IgD-negative memory B cell (primary cell): ENCODE measurements at regions not wholly inside any gene's neighbourhood (a gene's known extent, or its start where the extent isn't known, plus 50 kb on each side); places are given as distances from the start of the nearest gene placed in this dataset.
"Not testable (repeated sequence)": the region's sequence is repeated elsewhere in the genome, so short reads cannot be mapped to it uniquely, and the experiment has no call there.

Experiments used
- H3K27ac Mint-ChIP-seq, 3 donors: one replicate each; pipeline ENCODE4 v1.8.0; 2020 to 2022; ENCODE audit warnings: mild to moderate bottlenecking in 3 of 3, mixed read lengths in 3 of 3, moderate library complexity in 1 of 3
- H3K27me3 Mint-ChIP-seq: one replicate; pipeline ENCODE4 v1.8.0; 2021; ENCODE audit warnings: mixed read lengths
- H3K36me3 Mint-ChIP-seq: one replicate; pipeline ENCODE4 v1.8.0; 2020; ENCODE audit warnings: mild to moderate bottlenecking, mixed read lengths
- H3K4me1 Mint-ChIP-seq, 3 donors: one replicate each; pipeline ENCODE4 v1.8.0; 2020 to 2022; ENCODE audit warnings: mixed read lengths in 3 of 3, mild to moderate bottlenecking in 1 of 3
- H3K4me3 Mint-ChIP-seq, 4 donors: one replicate each; pipeline ENCODE4 v1.8.0; 2020 to 2022; ENCODE audit warnings: mild to moderate bottlenecking in 4 of 4, mixed read lengths in 4 of 4, moderate library complexity in 3 of 4
- H3K9me3 Mint-ChIP-seq, 3 donors: one replicate each; pipeline ENCODE4 v1.8.0; 2020 to 2021; ENCODE audit warnings: mixed read lengths in 3 of 3, mild to moderate bottlenecking in 1 of 3

DNA sequence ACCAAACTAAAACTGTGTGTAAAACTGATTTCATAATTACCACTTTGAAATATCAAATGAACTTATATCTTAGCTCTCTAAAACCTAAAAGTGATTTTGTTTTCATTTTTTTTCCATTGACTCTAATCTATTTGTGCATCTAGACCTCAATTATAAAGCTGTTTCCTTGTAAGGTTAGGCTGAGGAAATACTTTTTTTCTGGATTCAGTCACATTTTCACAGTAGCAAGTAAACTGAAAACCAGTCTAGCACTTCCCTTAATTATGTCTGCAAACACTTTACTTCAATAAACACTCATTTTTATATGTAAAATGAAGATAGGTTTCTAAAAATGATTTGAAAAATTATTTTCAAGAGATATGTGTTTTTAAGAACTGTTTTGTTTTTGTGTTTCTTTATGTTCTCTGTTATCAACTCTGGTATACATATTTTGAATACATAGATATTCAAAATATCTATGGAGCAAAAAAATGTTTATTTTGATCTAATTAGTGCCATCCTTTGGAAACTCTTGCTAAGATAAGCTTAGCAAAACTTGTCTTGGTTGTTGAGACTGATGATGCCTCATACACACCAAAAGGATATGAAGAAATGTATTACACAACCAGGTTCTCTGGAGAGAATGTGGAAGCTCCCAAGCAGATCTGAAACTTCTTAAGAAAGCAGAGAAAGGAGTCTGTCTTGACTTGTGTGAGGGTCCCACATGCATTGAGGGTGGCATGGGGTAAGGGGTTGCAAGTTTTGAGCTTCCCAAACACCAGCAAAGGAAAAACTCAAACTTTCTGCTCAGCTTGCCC lies 1887.4 kb downstream of the PCDH9 start:
- Mint-ChIP-seq H3K9me3 (peaks cover 4 to 7% (median 5%) of the 10 kb centered on the region in 3 donors), H3K4me1 (no peaks in the 10 kb centered on the region), H3K36me3 (no peaks in the 10 kb centered on the region), H3K27ac (no peak overlapping the region), H3K4me3 (no peak overlapping the region), H3K27me3 (no peaks in the 10 kb centered on the region)

DNA sequence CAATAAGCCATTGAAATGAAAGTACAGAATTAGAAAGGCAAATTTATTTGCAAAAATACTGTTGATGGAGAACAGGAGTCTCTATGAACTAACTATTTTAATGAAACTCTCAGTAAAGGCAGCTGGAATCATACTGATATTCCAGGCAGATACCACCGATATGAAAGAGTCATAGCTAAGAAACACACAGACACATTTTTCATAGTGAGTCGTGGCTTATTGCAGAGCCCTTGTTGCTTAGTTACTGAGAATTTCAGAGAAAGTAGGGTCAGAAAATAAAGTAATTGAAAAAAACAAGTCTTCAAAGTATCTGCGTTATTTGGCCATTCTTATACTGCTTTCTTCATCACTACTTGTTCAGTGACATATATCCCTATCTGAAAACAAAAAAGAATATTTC lies 1890.9 kb downstream of the PCDH9 start:
- Mint-ChIP-seq H3K27ac (no peak overlapping the region), H3K9me3 (peaks cover 0 to 3% (median 3%) of the 10 kb centered on the region in 3 donors), H3K4me3 (no peak overlapping the region), H3K27me3 (no peaks in the 10 kb centered on the region), H3K4me1 (no peaks in the 10 kb centered on the region), H3K36me3 (no peaks in the 10 kb centered on the region)

DNA sequence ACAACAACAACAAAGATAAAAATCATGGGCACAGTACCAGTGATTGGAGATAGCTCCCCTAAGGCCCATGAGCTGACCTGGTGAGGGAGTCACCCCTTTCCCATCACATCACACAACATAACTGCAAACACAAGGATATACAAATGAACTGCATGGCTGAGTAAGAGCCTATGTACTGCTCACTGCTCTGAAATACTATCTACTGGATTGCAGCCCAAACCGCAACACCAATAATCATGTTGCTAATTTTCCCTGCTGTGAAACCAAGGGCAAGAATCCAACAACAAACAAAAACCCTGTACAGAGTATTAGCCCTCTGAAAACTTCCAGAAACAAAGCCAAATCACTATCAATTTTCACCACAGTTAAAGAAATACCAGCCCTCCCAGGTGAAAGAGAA lies 1893.2 kb downstream of the PCDH9 start:
- H3K4me3 Mint-ChIP-seq, result no peak overlapping the region
- H3K27ac Mint-ChIP-seq, result peak overlapping the region in 1 of 3 donors; percentile 27
- no peaks in the 10 kb centered on the region for H3K27me3 Mint-ChIP-seq
- no peaks in the 10 kb centered on the region for H3K4me1 Mint-ChIP-seq
- H3K9me3 Mint-ChIP-seq, result peaks cover 0 to 5% (median 2%) of the 10 kb centered on the region in 3 donors
- H3K36me3 Mint-ChIP-seq, result no peaks in the 10 kb centered on the region

GRCh38 chr13:65336087-65336749 lies 1893.9 kb downstream of the PCDH9 start:
- Mint-ChIP-seq H3K4me3 (no peak overlapping the region), H3K27me3 (no peaks in the 10 kb centered on the region)

DNA sequence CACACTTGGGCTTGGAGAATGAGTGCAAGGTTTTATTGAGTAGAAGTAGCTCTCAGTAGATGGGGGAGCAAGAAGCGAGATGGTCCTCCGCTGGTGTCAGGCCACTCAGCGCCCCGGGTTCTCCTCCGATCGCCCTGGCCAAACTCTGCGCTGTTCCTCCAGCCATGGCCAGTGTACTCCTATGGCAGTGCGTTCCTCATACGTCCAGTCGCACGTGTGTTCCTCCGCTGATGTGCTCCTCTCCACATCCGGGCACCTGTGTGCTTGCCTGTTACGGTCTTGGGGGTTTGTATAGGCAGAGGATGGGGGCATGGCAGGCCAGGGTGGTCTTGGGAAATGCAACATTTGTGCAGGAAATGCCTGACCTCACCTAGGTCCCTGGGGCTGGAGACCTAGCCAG lies 1899.4 kb downstream of the PCDH9 start:
- Mint-ChIP-seq H3K36me3 (no peaks in the 10 kb centered on the region), H3K9me3 (peaks cover 1 to 4% (median 3%) of the 10 kb centered on the region in 3 donors), H3K27ac (no peak overlapping the region), H3K4me3 (no peak overlapping the region), H3K27me3 (no peaks in the 10 kb centered on the region), H3K4me1 (no peaks in the 10 kb centered on the region)

More at GRCh38 chr13:65336087-65336749, 1893.9 kb downstream of the PCDH9 start:
- H3K36me3 Mint-ChIP-seq, result no peaks in the 10 kb centered on the region
- H3K27ac Mint-ChIP-seq, result no peak overlapping the region
- peaks cover 0 to 5% (median 2%) of the 10 kb centered on the region in 3 donors for H3K9me3 Mint-ChIP-seq
- H3K4me1 Mint-ChIP-seq, result no peaks in the 10 kb centered on the region

GRCh38 chr13:65330287-65330686 lies 1899.8 kb downstream of the PCDH9 start:
- Mint-ChIP-seq H3K4me1 (no peaks in the 10 kb centered on the region), H3K9me3 (peaks cover 1 to 4% (median 3%) of the 10 kb centered on the region in 3 donors), H3K27me3 (no peaks in the 10 kb centered on the region), H3K27ac (no peak overlapping the region), H3K4me3 (no peak overlapping the region), H3K36me3 (no peaks in the 10 kb centered on the region)

GRCh38 chr13:65323192-65323591 lies 1906.9 kb downstream of the PCDH9 start:
- H3K4me1 Mint-ChIP-seq, H3K27ac Mint-ChIP-seq: not testable (repeated sequence)

GRCh38 chr13:65321423-65321822 lies 1908.7 kb downstream of the PCDH9 start:
- H3K27ac Mint-ChIP-seq, H3K4me1 Mint-ChIP-seq, H3K4me3 Mint-ChIP-seq, H3K36me3 Mint-ChIP-seq, H3K9me3 Mint-ChIP-seq, H3K27me3 Mint-ChIP-seq: not testable (repeated sequence)

More at GRCh38 chr13:65323192-65323591, 1906.9 kb downstream of the PCDH9 start:
- H3K9me3 Mint-ChIP-seq, H3K27me3 Mint-ChIP-seq, H3K4me3 Mint-ChIP-seq, H3K36me3 Mint-ChIP-seq: not testable (repeated sequence)

DNA sequence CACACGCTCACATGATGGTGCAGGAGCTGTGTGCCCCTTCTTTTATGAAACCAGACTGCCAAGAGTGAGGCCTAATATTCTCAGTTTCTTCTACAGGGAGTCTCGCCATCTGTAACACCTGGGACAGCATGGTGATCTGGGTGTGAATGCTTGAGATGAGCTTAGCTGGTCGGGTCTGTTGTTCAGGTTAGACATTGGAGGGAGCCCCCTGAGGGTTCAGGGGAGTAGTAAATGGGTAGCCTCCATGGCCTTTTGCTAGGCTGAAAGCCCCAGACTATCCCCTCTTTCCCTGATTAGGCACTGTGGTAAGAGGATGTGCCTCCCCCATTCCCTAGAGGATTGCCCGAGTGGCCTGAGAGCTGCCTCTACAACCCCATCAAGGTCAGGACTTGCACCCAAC lies 1916.1 kb downstream of the PCDH9 start:
- Mint-ChIP-seq H3K27me3 (no peaks in the 10 kb centered on the region), H3K27ac (no peak overlapping the region), H3K9me3 (peaks cover 1 to 18% (median 9%) of the 10 kb centered on the region in 3 donors), H3K4me1 (peaks cover 0 to 4% (median 0%) of the 10 kb centered on the region in 3 donors), H3K4me3 (no peak overlapping the region), H3K36me3 (no peaks in the 10 kb centered on the region)

DNA sequence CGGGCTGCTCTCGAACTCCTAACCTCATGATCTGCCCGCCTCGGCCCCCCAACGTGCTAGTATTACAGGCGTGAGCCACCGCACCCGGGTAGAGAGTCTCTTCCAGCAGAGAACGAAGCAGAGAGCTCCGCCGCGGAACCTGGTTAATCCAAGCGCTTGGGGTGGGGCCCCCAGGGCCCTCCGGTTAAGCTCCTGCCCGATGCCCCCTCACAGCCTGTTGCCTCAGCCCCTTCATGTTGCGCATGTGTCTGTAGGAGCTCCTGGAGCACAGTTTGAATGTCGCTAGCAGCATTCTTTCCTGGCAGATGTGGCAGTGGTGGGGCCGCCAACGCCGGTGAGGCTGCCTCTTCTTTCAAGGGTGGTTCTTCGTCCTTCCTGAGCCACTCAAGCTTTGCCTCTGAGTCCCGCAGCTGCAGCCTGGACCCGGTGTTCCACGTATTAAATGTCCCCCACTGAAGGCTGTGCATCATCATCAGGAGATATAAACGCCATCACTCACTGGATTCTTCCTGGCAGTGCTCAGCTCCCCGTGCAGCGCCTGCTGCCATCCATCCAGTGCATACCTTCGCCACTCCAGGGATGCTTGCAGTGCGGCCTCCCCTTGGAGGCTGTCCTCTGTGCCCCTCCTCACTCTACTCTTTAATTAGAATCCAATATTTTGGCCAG lies 1919.3 kb downstream of the PCDH9 start:
- Mint-ChIP-seq H3K4me3 (no peak overlapping the region), H3K36me3 (peaks cover 2% of the 10 kb centered on the region), H3K27ac (no peak overlapping the region), H3K9me3 (peaks cover 1 to 17% (median 5%) of the 10 kb centered on the region in 3 donors), H3K4me1 (peaks cover 0 to 4% (median 0%) of the 10 kb centered on the region in 3 donors), H3K27me3 (no peaks in the 10 kb centered on the region)

GRCh38 chr13:65309906-65310305 lies 1920.2 kb downstream of the PCDH9 start:
- Mint-ChIP-seq H3K9me3 (peaks cover 1 to 10% (median 5%) of the 10 kb centered on the region in 3 donors), H3K4me1 (peaks cover 0 to 4% (median 0%) of the 10 kb centered on the region in 3 donors), H3K36me3 (peaks cover 2% of the 10 kb centered on the region), H3K4me3 (no peak overlapping the region), H3K27me3 (no peaks in the 10 kb centered on the region), H3K27ac (no peak overlapping the region)

DNA sequence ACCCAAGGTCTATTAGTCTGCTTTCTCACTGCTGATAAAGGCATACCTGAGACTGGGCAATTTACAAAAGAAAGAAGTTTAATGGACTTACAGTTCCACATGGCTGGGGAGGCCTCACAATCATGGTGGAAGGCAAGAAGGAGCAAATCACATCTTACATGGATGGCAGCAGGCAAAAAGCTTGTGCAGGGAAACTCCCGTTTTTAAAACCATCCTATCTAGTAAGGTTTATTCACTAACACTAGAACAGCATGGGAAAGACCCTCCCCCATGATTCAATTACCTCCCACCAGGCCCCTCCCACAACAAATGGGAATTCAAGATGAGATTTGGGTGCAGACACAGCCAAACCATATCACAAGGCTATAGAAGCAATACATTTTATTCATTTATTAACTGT lies 1921.4 kb downstream of the PCDH9 start:
- not testable (repeated sequence) for H3K27ac Mint-ChIP-seq, H3K4me3 Mint-ChIP-seq, H3K4me1 Mint-ChIP-seq, H3K27me3 Mint-ChIP-seq, H3K36me3 Mint-ChIP-seq, H3K9me3 Mint-ChIP-seq

DNA sequence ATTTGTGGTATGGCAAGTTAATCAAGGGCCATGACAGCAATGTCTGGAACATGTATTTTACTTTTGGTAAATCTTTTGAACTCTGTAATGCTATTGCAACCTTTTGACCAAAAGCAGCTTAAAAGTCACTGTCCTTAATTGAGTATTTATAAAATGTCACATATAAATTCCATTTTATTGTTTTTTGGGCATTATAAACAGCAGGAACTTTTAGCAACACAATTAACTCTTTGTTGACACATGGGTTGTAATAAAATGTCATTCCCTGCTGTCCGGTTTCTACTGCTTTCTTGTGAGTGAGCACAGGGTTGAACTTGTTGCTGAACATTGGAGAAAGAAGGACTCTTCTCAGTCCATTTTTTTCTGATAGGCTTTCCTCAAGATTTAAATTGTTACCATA lies 1923.1 kb downstream of the PCDH9 start:
- H3K27me3 Mint-ChIP-seq, result no peaks in the 10 kb centered on the region
- H3K36me3 Mint-ChIP-seq, result peaks cover 2% of the 10 kb centered on the region
- H3K9me3 Mint-ChIP-seq, result peaks cover 0 to 4% (median 3%) of the 10 kb centered on the region in 3 donors
- H3K4me3 Mint-ChIP-seq, result no peak overlapping the region
- no peaks in the 10 kb centered on the region for H3K4me1 Mint-ChIP-seq
- H3K27ac Mint-ChIP-seq, result no peak overlapping the region

DNA sequence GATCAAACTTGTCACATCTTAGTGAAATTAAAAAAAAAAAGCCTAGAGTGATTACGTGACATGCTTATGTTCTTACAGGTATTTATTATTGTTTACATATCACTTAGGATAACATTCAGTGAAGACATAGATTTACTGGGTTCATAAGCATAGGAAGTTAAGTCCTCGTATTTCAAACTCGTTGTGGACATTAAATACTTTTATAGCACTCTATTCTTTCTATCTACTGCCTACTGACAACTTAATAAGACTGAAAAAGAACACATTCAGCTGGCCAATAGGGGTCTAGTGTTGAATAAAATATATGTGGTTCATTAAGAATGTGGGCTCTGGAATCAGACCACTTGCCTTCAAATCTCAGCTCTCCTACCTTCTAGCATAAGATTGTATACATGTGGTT lies 1927.4 kb downstream of the PCDH9 start:
- Mint-ChIP-seq H3K36me3 (peaks cover 2% of the 10 kb centered on the region), H3K4me3 (no peak overlapping the region), H3K4me1 (no peaks in the 10 kb centered on the region), H3K27ac (no peak overlapping the region), H3K9me3 (peaks cover 0 to 4% (median 0%) of the 10 kb centered on the region in 3 donors), H3K27me3 (no peaks in the 10 kb centered on the region)

DNA sequence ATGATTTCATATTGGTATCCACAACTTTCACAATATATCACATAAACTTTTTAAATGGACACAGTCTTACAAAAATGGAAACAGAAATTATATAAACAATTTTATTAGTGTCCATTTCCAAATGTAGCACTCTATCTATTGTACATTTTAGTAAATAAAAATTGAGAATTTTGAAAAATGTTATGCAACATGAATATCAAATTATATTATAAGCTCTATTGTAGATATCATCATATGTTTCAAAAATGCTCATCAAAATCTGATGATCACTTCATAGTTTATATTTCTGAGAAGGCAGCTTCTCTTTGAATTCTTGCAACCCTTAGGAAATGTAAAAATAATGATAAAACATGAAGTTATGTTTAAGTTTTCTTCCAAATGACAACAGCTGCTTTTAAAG lies 1928.6 kb downstream of the PCDH9 start:
- no peak overlapping the region for H3K4me3 Mint-ChIP-seq
- no peak overlapping the region for H3K27ac Mint-ChIP-seq
- peaks cover 0 to 4% (median 0%) of the 10 kb centered on the region in 3 donors for H3K9me3 Mint-ChIP-seq
- no peaks in the 10 kb centered on the region for H3K36me3 Mint-ChIP-seq
- no peaks in the 10 kb centered on the region for H3K27me3 Mint-ChIP-seq
- no peaks in the 10 kb centered on the region for H3K4me1 Mint-ChIP-seq
